ENCODE measurements at regions not wholly inside any gene's neighbourhood (a gene's known extent, or its start where the extent isn't known, plus 50 kb on each side); places are given as distances from the start of the nearest gene placed in this dataset.
"Not testable (repeated sequence)": the region's sequence is repeated elsewhere in the genome, so short reads cannot be mapped to it uniquely, and the experiment has no call there.

- no peak overlapping the region for H3K27ac ChIP-seq
- TF ChIP-seq ZFX (IDR thresholded peaks at IDR 0.05; ENCODE audit: borderline replicate concordance) (no peak), CTCF (IDR thresholded peaks at IDR 0.05) (no peak)
These were observed 232.5 kb downstream of the PARP8 start for GRCh38 chr5:50898966-50899365.

GRCh38 chr5:50900952-50901510, 234.6 kb downstream of the PARP8 start:
- TF ChIP-seq CTCF (IDR thresholded peaks at IDR 0.05) (no peak), ZFX (IDR thresholded peaks at IDR 0.05; ENCODE audit: borderline replicate concordance) (no peak)
- H3K27ac ChIP-seq, result no peak overlapping the region

GRCh38 chr5:50903651-50904050, 237.2 kb downstream of the PARP8 start:
- TF ChIP-seq ZFX (IDR thresholded peaks at IDR 0.05; ENCODE audit: borderline replicate concordance) (no peak), CTCF (IDR thresholded peaks at IDR 0.05) (no peak)

GRCh38 chr5:50905996-50906570, 239.6 kb downstream of the PARP8 start:
- H3K27ac ChIP-seq, result no peak overlapping the region
- TF ChIP-seq CTCF (IDR thresholded peaks at IDR 0.05), result no peak
- no peak for TF ChIP-seq ZFX (IDR thresholded peaks at IDR 0.05; ENCODE audit: borderline replicate concordance)

More at GRCh38 chr5:50903651-50904050, 237.2 kb downstream of the PARP8 start:
- no peak overlapping the region for H3K27ac ChIP-seq

- H3K27ac ChIP-seq, result not testable (repeated sequence)
These were observed 253.7 kb downstream of the PARP8 start for GRCh38 chr5:50920160-50920559.

- H3K27ac ChIP-seq, result no peak overlapping the region
- no peak for TF ChIP-seq CTCF (IDR thresholded peaks at IDR 0.05)
- TF ChIP-seq ZFX (IDR thresholded peaks at IDR 0.05; ENCODE audit: borderline replicate concordance), result no peak
These were observed 255.1 kb downstream of the PARP8 start for GRCh38 chr5:50921366-50922133.

- H3K27ac ChIP-seq, result not testable (repeated sequence)
- TF ChIP-seq CTCF (IDR thresholded peaks at IDR 0.05), result peak; percentile 95
These were observed 255.9 kb downstream of the PARP8 start for GRCh38 chr5:50922134-50922941.
